ENCODE measurements at regions not wholly inside any gene's neighbourhood (a gene's known extent, or its start where the extent isn't known, plus 50 kb on each side); places are given as distances from the start of the nearest gene placed in this dataset.
"Not testable (repeated sequence)": the region's sequence is repeated elsewhere in the genome, so short reads cannot be mapped to it uniquely, and the experiment has no call there.

- not testable (repeated sequence) for TF ChIP-seq ZFP30 (CRISPR knock-in tag; IDR thresholded peaks at IDR 0.05); ZFP3 (CRISPR knock-in tag; IDR thresholded peaks at IDR 0.05); PPARA (CRISPR knock-in tag; IDR thresholded peaks at IDR 0.05; ENCODE audit: borderline replicate concordance)
- TF ChIP-seq, protein P1, sequence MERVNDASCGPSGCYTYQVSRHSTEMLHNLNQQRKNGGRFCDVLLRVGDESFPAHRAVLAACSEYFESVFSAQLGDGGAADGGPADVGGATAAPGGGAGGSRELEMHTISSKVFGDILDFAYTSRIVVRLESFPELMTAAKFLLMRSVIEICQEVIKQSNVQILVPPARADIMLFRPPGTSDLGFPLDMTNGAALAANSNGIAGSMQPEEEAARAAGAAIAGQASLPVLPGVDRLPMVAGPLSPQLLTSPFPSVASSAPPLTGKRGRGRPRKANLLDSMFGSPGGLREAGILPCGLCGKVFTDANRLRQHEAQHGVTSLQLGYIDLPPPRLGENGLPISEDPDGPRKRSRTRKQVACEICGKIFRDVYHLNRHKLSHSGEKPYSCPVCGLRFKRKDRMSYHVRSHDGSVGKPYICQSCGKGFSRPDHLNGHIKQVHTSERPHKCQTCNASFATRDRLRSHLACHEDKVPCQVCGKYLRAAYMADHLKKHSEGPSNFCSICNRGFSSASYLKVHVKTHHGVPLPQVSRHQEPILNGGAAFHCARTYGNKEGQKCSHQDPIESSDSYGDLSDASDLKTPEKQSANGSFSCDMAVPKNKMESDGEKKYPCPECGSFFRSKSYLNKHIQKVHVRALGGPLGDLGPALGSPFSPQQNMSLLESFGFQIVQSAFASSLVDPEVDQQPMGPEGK (CRISPR knock-in tag; IDR thresholded peaks at IDR 0.05; ENCODE audit: borderline replicate concordance): not testable (repeated sequence)
Measured at GRCh38 chr3:36082958-36083357, 297.3 kb upstream of the STAC start.
